HepG2 (cell line): ENCODE measurements at regions not wholly inside any gene's neighbourhood (a gene's known extent, or its start where the extent isn't known, plus 50 kb on each side); places are given as distances from the start of the nearest gene placed in this dataset.

Source experiments
- ATAC-seq: fragments of 200-7000 bp; cut with Tn5 transposase; 3 replicates; pipeline ENCODE4 v1.9.1; 2020; ENCODE audit warnings: mild to moderate bottlenecking, moderate library complexity
- BruUV-seq: library from RNA; stranded (reverse); fragments of 400-500 nt; replicated peaks from 2 replicates; lab custom pipeline; 2021; lab: Mats Ljungman, UMichigan
- CTCF ChIA-PET: fragments of 300-600 bp; formaldehyde crosslinking; extraction: SDS; loops from one replicate; lab custom pipeline; 2021; ENCODE audit warnings: low total read pairs, inconsistent platforms, low intra/inter-chr PET ratio; lab: Yijun Ruan, JAX
- POLR2A ChIA-PET: fragments of 350-600 bp; sonication (Branson Sonifier 250); formaldehyde crosslinking; loops from one replicate; lab custom pipeline; 2020; ENCODE audit warnings: antibody characterized with exemption, inconsistent platforms; lab: Yijun Ruan, JAX
- DNase-seq: peaks from one replicate; pipeline ENCODE4 v3.0.0-alpha.2; 2015; ENCODE audit warnings: low spot score
- FAIRE-seq: peaks from 3 replicates; lab custom pipeline; 2011; peaks lifted over from hg19 to GRCh38; lab: Jason Lieb, UNC
- H2AFZ ChIP-seq: one replicate; pipeline ENCODE4 v1.6.1; 2011; ENCODE audit warnings: low read length, inconsistent platforms
- H3K27ac ChIP-seq: fragments of 300-600 bp; 3 replicates; pipeline ENCODE4 v1.8.0; 2011; ENCODE audit warnings: mixed run types, mild to moderate bottlenecking, mixed read lengths, low read length, inconsistent platforms; ENCODE audit not compliant: insufficient read depth; ENCODE audit errors: extremely low read length
- H3K27me3 ChIP-seq, 2 experiments: fragments of 200-600 bp in 1 of 2; 2 replicates in 1 of 2; 3 replicates in 1 of 2; pipeline versions ENCODE4 v1.6.0 to v1.8.0; 2011; ENCODE audit warnings: low read length in 2 of 2, mild to moderate bottlenecking in 2 of 2, moderate library complexity in 2 of 2, inconsistent platforms in 1 of 2; ENCODE audit not compliant: insufficient read depth in 2 of 2, control insufficient read depth in 1 of 2
- H3K36me3 ChIP-seq, 2 experiments: fragments of 200-600 bp in 1 of 2; replicated peaks in 1 of 2; 2 replicates in 1 of 2; 3 replicates in 1 of 2; pipeline versions ENCODE4 v1.5.1 to v1.8.0; 2011; ENCODE audit warnings: low read length in 2 of 2, inconsistent platforms in 1 of 2; ENCODE audit not compliant: insufficient read depth in 2 of 2, control insufficient read depth in 1 of 2
- H3K4me1 ChIP-seq: 2 replicates; pipeline ENCODE4 v1.5.1; 2012; ENCODE audit warnings: low read length, inconsistent platforms; ENCODE audit not compliant: insufficient read depth
- H3K4me2 ChIP-seq: 2 replicates; pipeline ENCODE4 v1.6.0; 2011; ENCODE audit warnings: low read depth, low read length, inconsistent platforms
- H3K4me3 ChIP-seq, 3 experiments: fragments of 200-600 bp in 1 of 3; sonication (generic), shearing (Covaris generic) in 1 of 3; replicated peaks in 1 of 3; 2 replicates each; pipeline ENCODE4 v1.5.1; 2011 to 2016; ENCODE audit warnings: low read length in 3 of 3, inconsistent platforms in 2 of 3, low read depth in 2 of 3, mild to moderate bottlenecking in 2 of 3, control low read depth in 1 of 3, mixed read lengths in 1 of 3; ENCODE audit not compliant: insufficient read depth in 1 of 3
- H3K79me2 ChIP-seq: one replicate; pipeline ENCODE4 v1.6.1; 2011; ENCODE audit warnings: low read length, inconsistent platforms; ENCODE audit not compliant: insufficient read depth
- H3K9ac ChIP-seq: 2 replicates; pipeline ENCODE4 v1.6.0; 2011; ENCODE audit warnings: mild to moderate bottlenecking, low read depth, low read length, inconsistent platforms; ENCODE audit not compliant: insufficient read depth
- H3K9me3 ChIP-seq: 2 replicates; pipeline ENCODE4 v1.5.1; 2012; ENCODE audit warnings: mild to moderate bottlenecking, low read length
- H4K20me1 ChIP-seq: 2 replicates; pipeline ENCODE4 v1.6.0; 2011; ENCODE audit warnings: inconsistent platforms, mild to moderate bottlenecking, low read length, moderate library complexity; ENCODE audit not compliant: insufficient read depth
- CHD4 ChIP-seq: fragments of 200-600 bp; sonication (generic); IDR thresholded peaks from 2 replicates; pipeline ENCODE4 v1.7.0; 2017; ENCODE audit warnings: mild to moderate bottlenecking, low read length, borderline replicate concordance
- JUND ChIP-seq: sonication (generic); formaldehyde crosslinking; IDR thresholded peaks from 2 replicates; pipeline ENCODE4 v1.8.0; 2022; ENCODE audit warnings: mild to moderate bottlenecking, missing genetic modification reagents
- SOX13 ChIP-seq, 3 experiments: fragments of 450-650 bp in 1 of 3; sonication (generic) in 1 of 3; formaldehyde crosslinking in 1 of 3; IDR thresholded peaks in 2 of 3; conservative IDR thresholded peaks in 1 of 3; 2 replicates each; pipeline versions ENCODE4 v1.5.0 to v1.6.1; 2016 to 2020; ENCODE audit warnings: antibody characterized with exemption in 1 of 3, mild to moderate bottlenecking in 1 of 3, missing compliant biosample characterization in 1 of 3, missing genetic modification reagents in 1 of 3, moderate library complexity in 1 of 3
- SRSF4 ChIP-seq: fragments of 200-400 bp; formaldehyde crosslinking; IDR thresholded peaks from one replicate; pipeline ENCODE4 v1.6.1; 2018; ENCODE audit warnings: mild to moderate bottlenecking, low read depth, low read length, moderate library complexity; ENCODE audit not compliant: poor library complexity, severe bottlenecking
- ZFP36L1 ChIP-seq: sonication (generic); formaldehyde crosslinking; IDR thresholded peaks from 2 replicates; pipeline ENCODE4 v1.8.0; 2022; ENCODE audit warnings: mild to moderate bottlenecking, missing genetic modification reagents, moderate library complexity
- ZKSCAN5 ChIP-seq: sonication (generic); formaldehyde crosslinking; IDR thresholded peaks from 2 replicates; pipeline ENCODE4 v1.5.1; 2020; ENCODE audit warnings: mild to moderate bottlenecking, missing genetic modification reagents
- ZNF34 ChIP-seq: sonication (generic); formaldehyde crosslinking; IDR thresholded peaks from 2 replicates; pipeline ENCODE4 v1.4.0; 2020; ENCODE audit warnings: mild to moderate bottlenecking, missing genetic modification reagents, borderline replicate concordance
- ZNF605 ChIP-seq: sonication (generic); formaldehyde crosslinking; IDR thresholded peaks from 2 replicates; pipeline ENCODE4 v1.8.0; 2022; ENCODE audit warnings: mild to moderate bottlenecking, missing genetic modification reagents
- WGBS: methylation state at CpG from one replicate; pipeline ENCODE4 v1.1.6; 2017; ENCODE audit warnings: low lambda C conversion rate; 5-methylcytosine and 5-hydroxymethylcytosine counted together
- in situ Hi-C: cut with HindIII; loops from 2 replicates; pipeline ENCODE4 v1.10.0; 2017; ENCODE audit warnings: low pct_unique_long_range_greater_than_20kb; ENCODE audit not compliant: extremely low pct_ligation_motif_present
- intact Hi-C: fragments of 100-400 bp; cut with micrococcal nuclease; formaldehyde crosslinking; loops from one replicate; pipeline ENCODE4 v1.10.0; 2022; ENCODE audit not compliant: unreplicated experiment
- TF ChIP-seq, protein P1 (sequence below): sonication (generic); formaldehyde crosslinking; IDR thresholded peaks from 2 replicates; pipeline ENCODE4 v1.5.0; 2020; ENCODE audit warnings: missing genetic modification reagents, mild to moderate bottlenecking, borderline replicate concordance
- TF ChIP-seq, protein P2 (sequence below): sonication (generic); formaldehyde crosslinking; IDR thresholded peaks from 2 replicates; pipeline ENCODE4 v1.5.0; 2020; ENCODE audit warnings: missing genetic modification reagents
- TF ChIP-seq, protein P3 (sequence below): sonication (generic); formaldehyde crosslinking; IDR thresholded peaks from 2 replicates; pipeline ENCODE4 v1.4.0; 2020; ENCODE audit warnings: low read depth, mild to moderate bottlenecking, missing genetic modification reagents

DNA sequence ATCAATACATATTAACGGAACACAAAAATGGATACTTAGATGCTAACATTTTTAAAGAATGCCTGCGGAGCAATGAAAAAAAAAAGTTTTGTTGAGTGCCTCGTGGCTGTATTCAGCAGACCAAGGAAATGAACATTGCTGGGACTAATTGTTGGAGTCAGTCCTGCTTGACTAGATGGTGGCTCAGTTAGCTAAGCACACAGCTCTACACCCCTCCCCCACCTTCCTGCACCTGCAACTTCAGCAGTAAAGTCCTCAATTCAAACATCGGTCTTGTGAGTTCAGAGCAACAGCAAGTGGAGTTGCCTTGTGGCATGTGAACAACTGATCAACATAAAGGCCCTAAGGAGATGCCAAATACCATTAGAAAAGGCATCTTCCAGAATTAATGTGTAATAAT, 326.0 kb upstream of the NPSR1 start:
- POLR2A ChIA-PET: no interaction called here
- DNase-seq (no peak), ATAC-seq (no peak)
- no TSS peak for BruUV-seq
- H3K4me2 ChIP-seq: no peak overlapping the region
- TF ChIP-seq, protein P1, sequence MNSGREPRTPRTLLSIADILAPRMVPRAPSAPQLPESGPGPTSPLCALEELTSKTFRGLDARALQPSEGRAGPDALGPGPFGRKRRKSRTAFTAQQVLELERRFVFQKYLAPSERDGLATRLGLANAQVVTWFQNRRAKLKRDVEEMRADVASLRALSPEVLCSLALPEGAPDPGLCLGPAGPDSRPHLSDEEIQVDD (CRISPR knock-in tag): no peak
- TF ChIP-seq ZFP36L1 (no peak), SOX13 (IDR thresholded peaks at IDR 0.05) (no peak), SOX13 (CRISPR knock-in tag; conservative IDR thresholded peaks at IDR 0.05 in 1 of 2, IDR thresholded peaks at IDR 0.05 in 1 of 2) (no peak), SRSF4 (no peak), ZNF605 (CRISPR knock-in tag) (no peak), ZKSCAN5 (CRISPR knock-in tag) (no peak), ZNF34 (CRISPR knock-in tag) (no peak), CHD4 (no peak), JUND (no peak)
- TF ChIP-seq, protein P2, sequence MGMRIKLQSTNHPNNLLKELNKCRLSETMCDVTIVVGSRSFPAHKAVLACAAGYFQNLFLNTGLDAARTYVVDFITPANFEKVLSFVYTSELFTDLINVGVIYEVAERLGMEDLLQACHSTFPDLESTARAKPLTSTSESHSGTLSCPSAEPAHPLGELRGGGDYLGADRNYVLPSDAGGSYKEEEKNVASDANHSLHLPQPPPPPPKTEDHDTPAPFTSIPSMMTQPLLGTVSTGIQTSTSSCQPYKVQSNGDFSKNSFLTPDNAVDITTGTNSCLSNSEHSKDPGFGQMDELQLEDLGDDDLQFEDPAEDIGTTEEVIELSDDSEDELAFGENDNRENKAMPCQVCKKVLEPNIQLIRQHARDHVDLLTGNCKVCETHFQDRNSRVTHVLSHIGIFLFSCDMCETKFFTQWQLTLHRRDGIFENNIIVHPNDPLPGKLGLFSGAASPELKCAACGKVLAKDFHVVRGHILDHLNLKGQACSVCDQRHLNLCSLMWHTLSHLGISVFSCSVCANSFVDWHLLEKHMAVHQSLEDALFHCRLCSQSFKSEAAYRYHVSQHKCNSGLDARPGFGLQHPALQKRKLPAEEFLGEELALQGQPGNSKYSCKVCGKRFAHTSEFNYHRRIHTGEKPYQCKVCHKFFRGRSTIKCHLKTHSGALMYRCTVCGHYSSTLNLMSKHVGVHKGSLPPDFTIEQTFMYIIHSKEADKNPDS (CRISPR knock-in tag): no peak
- TF ChIP-seq, protein P3, sequence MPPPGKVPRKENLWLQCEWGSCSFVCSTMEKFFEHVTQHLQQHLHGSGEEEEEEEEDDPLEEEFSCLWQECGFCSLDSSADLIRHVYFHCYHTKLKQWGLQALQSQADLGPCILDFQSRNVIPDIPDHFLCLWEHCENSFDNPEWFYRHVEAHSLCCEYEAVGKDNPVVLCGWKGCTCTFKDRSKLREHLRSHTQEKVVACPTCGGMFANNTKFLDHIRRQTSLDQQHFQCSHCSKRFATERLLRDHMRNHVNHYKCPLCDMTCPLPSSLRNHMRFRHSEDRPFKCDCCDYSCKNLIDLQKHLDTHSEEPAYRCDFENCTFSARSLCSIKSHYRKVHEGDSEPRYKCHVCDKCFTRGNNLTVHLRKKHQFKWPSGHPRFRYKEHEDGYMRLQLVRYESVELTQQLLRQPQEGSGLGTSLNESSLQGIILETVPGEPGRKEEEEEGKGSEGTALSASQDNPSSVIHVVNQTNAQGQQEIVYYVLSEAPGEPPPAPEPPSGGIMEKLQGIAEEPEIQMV (CRISPR knock-in tag): no peak
- TF ChIP-seq, all 625 proteins: peak for 0
- CTCF ChIA-PET: no interaction called here
- in situ Hi-C loops: no loop called here
- no peaks in the 10 kb centered on the region for H4K20me1 ChIP-seq
- no peak for FAIRE-seq
- H3K9me3 ChIP-seq: no peaks in the 10 kb centered on the region
- no peaks in the 10 kb centered on the region for H3K79me2 ChIP-seq
- 62% methylated on average over 4 of the region's 4 CpGs for WGBS
- no peak overlapping the region for H2AFZ ChIP-seq
- intact Hi-C loops: no loop called here
- no peaks in the 10 kb centered on the region for H3K4me1 ChIP-seq
- H3K4me3 ChIP-seq: no peak overlapping the region
- no peak overlapping the region for H3K9ac ChIP-seq
- H3K27me3 ChIP-seq: no peaks in the 10 kb centered on the region
- H3K36me3 ChIP-seq: no peaks in the 10 kb centered on the region
- H3K27ac ChIP-seq: no peak overlapping the region
